Lower leg skin (tissue), 3 donors: ENCODE measurements at regions not wholly inside any gene's neighbourhood (a gene's known extent, or its start where the extent isn't known, plus 50 kb on each side); places are given as distances from the start of the nearest gene placed in this dataset.

Experiments
- POLR2A ChIP-seq, 2 donors: fragments of 450-650 bp; IDR thresholded peaks; one replicate each; pipeline ENCODE4 v1.6.1; 2016 to 2017; ENCODE audit warnings: antibody characterized with exemption in 2 of 2, mild to moderate bottlenecking in 1 of 2, moderate library complexity in 1 of 2
- TF ChIP-seq, protein P1 (sequence below), 3 donors: fragments of 450-650 bp; IDR thresholded peaks; one replicate each; pipeline ENCODE4 v1.5.1; 2016; ENCODE audit warnings: antibody characterized with exemption in 3 of 3, mild to moderate bottlenecking in 3 of 3, moderate library complexity in 2 of 3

- no peak for TF ChIP-seq POLR2A (IDR thresholded peaks at IDR 0.05)
- TF ChIP-seq, protein P1, sequence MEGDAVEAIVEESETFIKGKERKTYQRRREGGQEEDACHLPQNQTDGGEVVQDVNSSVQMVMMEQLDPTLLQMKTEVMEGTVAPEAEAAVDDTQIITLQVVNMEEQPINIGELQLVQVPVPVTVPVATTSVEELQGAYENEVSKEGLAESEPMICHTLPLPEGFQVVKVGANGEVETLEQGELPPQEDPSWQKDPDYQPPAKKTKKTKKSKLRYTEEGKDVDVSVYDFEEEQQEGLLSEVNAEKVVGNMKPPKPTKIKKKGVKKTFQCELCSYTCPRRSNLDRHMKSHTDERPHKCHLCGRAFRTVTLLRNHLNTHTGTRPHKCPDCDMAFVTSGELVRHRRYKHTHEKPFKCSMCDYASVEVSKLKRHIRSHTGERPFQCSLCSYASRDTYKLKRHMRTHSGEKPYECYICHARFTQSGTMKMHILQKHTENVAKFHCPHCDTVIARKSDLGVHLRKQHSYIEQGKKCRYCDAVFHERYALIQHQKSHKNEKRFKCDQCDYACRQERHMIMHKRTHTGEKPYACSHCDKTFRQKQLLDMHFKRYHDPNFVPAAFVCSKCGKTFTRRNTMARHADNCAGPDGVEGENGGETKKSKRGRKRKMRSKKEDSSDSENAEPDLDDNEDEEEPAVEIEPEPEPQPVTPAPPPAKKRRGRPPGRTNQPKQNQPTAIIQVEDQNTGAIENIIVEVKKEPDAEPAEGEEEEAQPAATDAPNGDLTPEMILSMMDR (IDR thresholded peaks at IDR 0.05) = no peak
Measured at GRCh38 chr6:74735304-74735703, 470.5 kb downstream of the COL12A1 start.
